ENCODE measurements at regions not wholly inside any gene's neighbourhood (a gene's known extent, or its start where the extent isn't known, plus 50 kb on each side); places are given as distances from the start of the nearest gene placed in this dataset.

- ATAC-seq (no peak), DNase-seq (no peak)
- H3K4me3 ChIP-seq (ENCODE audit: low read length), result no peak overlapping the region
- no peaks in the 10 kb centered on the region for H3K9me3 ChIP-seq (ENCODE audit: control insufficient read depth in 2 of 3, low read length in 3 of 3)
- no peaks in the 10 kb centered on the region for H3K36me3 ChIP-seq (ENCODE audit: control insufficient read depth in 2 of 3, insufficient read depth in 3 of 3, low read length in 3 of 3)
- Mint-ChIP-seq H3K4me3 (no peak overlapping the region), H3K27me3 (peaks cover 0 to 8% (median 4%) of the 10 kb centered on the region in 5 donors), H3K36me3 (peaks cover 0 to 2% (median 0%) of the 10 kb centered on the region in 5 donors), H3K4me1 (peaks cover 8 to 23% (median 10%) of the 10 kb centered on the region in 7 donors), H3K9me3 (peaks cover 0 to 2% (median 0%) of the 10 kb centered on the region in 11 donors), H3K27ac (peak overlapping the region in 2 of 9 donors; percentile 10 to 36)
- H3K27ac ChIP-seq (ENCODE audit: low read depth, low read length), result no peak overlapping the region
- POLR2A ChIA-PET, result interaction anchor here (0.6 kb wide), 1 partner anchor 19 kb away, joined by 3 read pairs; no protein-coding TSS in a partner anchor
- H3K27me3 ChIP-seq (ENCODE audit: control insufficient read depth in 2 of 2, insufficient read depth in 2 of 2, low read length in 2 of 2), result no peaks in the 10 kb centered on the region
- CTCF ChIA-PET, result no interaction called here
- H3K4me1 ChIP-seq (ENCODE audit: control insufficient read depth in 2 of 2, insufficient read depth in 2 of 2, low read length in 2 of 2), result peaks cover 0 to 12% of the 10 kb centered on the region in 2 donors
- intact Hi-C loops (cut with micrococcal nuclease), result no loop called here
These were observed 215.1 kb upstream of the FGGY start for GRCh38 chr1:59081795-59082194.

GRCh38 chr1:59083946-59084865 is 212.7 kb upstream of the FGGY start:
- no peaks in the 10 kb centered on the region for H3K27me3 ChIP-seq (ENCODE audit: control insufficient read depth in 2 of 2, insufficient read depth in 2 of 2, low read length in 2 of 2)
- ATAC-seq (no peak), DNase-seq (peak in 2 of 9 donors; percentile 2 to 10)
- CTCF ChIA-PET, result interaction anchor here (1.1 kb wide), 1 partner anchor 11 kb away, joined by 3 read pairs; no protein-coding TSS in a partner anchor
- intact Hi-C loops (cut with micrococcal nuclease), result no loop called here
- no peak overlapping the region for H3K4me3 ChIP-seq (ENCODE audit: low read length)
- Mint-ChIP-seq H3K27me3 (peaks cover 0 to 6% (median 4%) of the 10 kb centered on the region in 5 donors), H3K36me3 (peaks cover 0 to 2% (median 0%) of the 10 kb centered on the region in 5 donors), H3K4me1 (peaks cover 6 to 22% (median 9%) of the 10 kb centered on the region in 7 donors), H3K9me3 (peaks cover 0 to 8% (median 0%) of the 10 kb centered on the region in 11 donors), H3K4me3 (peak overlapping the region in 4 of 10 donors; percentile 8 to 51 (median 24)), H3K27ac (peak overlapping the region in 3 of 9 donors; percentile 14 to 46 (median 32))
- no peaks in the 10 kb centered on the region for H3K9me3 ChIP-seq (ENCODE audit: control insufficient read depth in 2 of 3, low read length in 3 of 3)
- POLR2A ChIA-PET, result interaction anchor here (0.6 kb wide), 1 partner anchor 331 kb away, joined by 3 read pairs; no protein-coding TSS in a partner anchor
- H3K27ac ChIP-seq (ENCODE audit: low read depth, low read length), result no peak overlapping the region
- H3K4me1 ChIP-seq (ENCODE audit: control insufficient read depth in 2 of 2, insufficient read depth in 2 of 2, low read length in 2 of 2), result peaks cover 0 to 12% of the 10 kb centered on the region in 2 donors
- H3K36me3 ChIP-seq (ENCODE audit: control insufficient read depth in 2 of 3, insufficient read depth in 3 of 3, low read length in 3 of 3), result no peaks in the 10 kb centered on the region

GRCh38 chr1:59085101-59085500 is 211.8 kb upstream of the FGGY start:
- Mint-ChIP-seq H3K9me3 (peaks cover 0 to 11% (median 0%) of the 10 kb centered on the region in 11 donors), H3K36me3 (peaks cover 0 to 4% (median 0%) of the 10 kb centered on the region in 5 donors), H3K27ac (peak overlapping the region in 2 of 9 donors; percentile 10 to 14), H3K4me3 (no peak overlapping the region), H3K4me1 (peaks cover 6 to 14% (median 9%) of the 10 kb centered on the region in 7 donors), H3K27me3 (peaks cover 0 to 9% (median 4%) of the 10 kb centered on the region in 5 donors)
- ATAC-seq, result no peak
- H3K36me3 ChIP-seq (ENCODE audit: control insufficient read depth in 2 of 3, insufficient read depth in 3 of 3, low read length in 3 of 3), result no peaks in the 10 kb centered on the region
- H3K27ac ChIP-seq (ENCODE audit: low read depth, low read length), result no peak overlapping the region
- ChIA-PET POLR2A (interaction anchor here (0.6 kb wide), 1 partner anchor 332 kb away, joined by 3 read pairs; no protein-coding TSS in a partner anchor), CTCF (no interaction called here)
- no peaks in the 10 kb centered on the region for H3K27me3 ChIP-seq (ENCODE audit: control insufficient read depth in 2 of 2, insufficient read depth in 2 of 2, low read length in 2 of 2)
- H3K4me3 ChIP-seq (ENCODE audit: low read length), result no peak overlapping the region
- H3K9me3 ChIP-seq (ENCODE audit: control insufficient read depth in 2 of 3, low read length in 3 of 3), result no peaks in the 10 kb centered on the region
- DNase-seq, result no peak
- intact Hi-C loops (cut with micrococcal nuclease), result no loop called here
- H3K4me1 ChIP-seq (ENCODE audit: control insufficient read depth in 2 of 2, insufficient read depth in 2 of 2, low read length in 2 of 2), result peaks cover 0 to 12% of the 10 kb centered on the region in 2 donors

- Histone ChIP-seq H3K9me3 (ENCODE audit: control insufficient read depth in 2 of 3, low read length in 3 of 3) (no peaks in the 10 kb centered on the region), H3K27ac (ENCODE audit: low read depth, low read length) (no peak overlapping the region), H3K27me3 (ENCODE audit: control insufficient read depth in 2 of 2, insufficient read depth in 2 of 2, low read length in 2 of 2) (no peaks in the 10 kb centered on the region), H3K36me3 (ENCODE audit: control insufficient read depth in 2 of 3, insufficient read depth in 3 of 3, low read length in 3 of 3) (no peaks in the 10 kb centered on the region), H3K4me1 (ENCODE audit: control insufficient read depth in 2 of 2, insufficient read depth in 2 of 2, low read length in 2 of 2) (peaks cover 0 to 4% of the 10 kb centered on the region in 2 donors), H3K4me3 (ENCODE audit: low read length) (no peak overlapping the region)
- DNase-seq (no peak), ATAC-seq (no peak)
- POLR2A ChIA-PET, result no interaction called here
- peaks cover 0 to 13% (median 0%) of the 10 kb centered on the region in 11 donors for H3K9me3 Mint-ChIP-seq
- intact Hi-C loops (cut with micrococcal nuclease), result no loop called here
- H3K36me3 Mint-ChIP-seq, result peaks cover 0 to 8% (median 0%) of the 10 kb centered on the region in 5 donors
- H3K27ac Mint-ChIP-seq, result no peak overlapping the region
- peaks cover 5 to 11% (median 6%) of the 10 kb centered on the region in 7 donors for H3K4me1 Mint-ChIP-seq
- H3K27me3 Mint-ChIP-seq, result peaks cover 0 to 11% (median 0%) of the 10 kb centered on the region in 5 donors
- no peak overlapping the region for H3K4me3 Mint-ChIP-seq
- CTCF ChIA-PET, result no interaction called here
These were observed 207.7 kb upstream of the FGGY start for GRCh38 chr1:59089036-59089798.

GRCh38 chr1:59089922-59090457 is 206.9 kb upstream of the FGGY start:
- no peaks in the 10 kb centered on the region for H3K27me3 ChIP-seq (ENCODE audit: control insufficient read depth in 2 of 2, insufficient read depth in 2 of 2, low read length in 2 of 2)
- H3K4me3 ChIP-seq (ENCODE audit: low read length), result no peak overlapping the region
- Mint-ChIP-seq H3K4me1 (peaks cover 0 to 6% (median 0%) of the 10 kb centered on the region in 7 donors), H3K9me3 (peaks cover 0 to 13% (median 0%) of the 10 kb centered on the region in 11 donors), H3K36me3 (peaks cover 0 to 10% (median 0%) of the 10 kb centered on the region in 5 donors), H3K27ac (no peak overlapping the region), H3K27me3 (peaks cover 0 to 11% (median 0%) of the 10 kb centered on the region in 5 donors), H3K4me3 (no peak overlapping the region)
- H3K36me3 ChIP-seq (ENCODE audit: control insufficient read depth in 2 of 3, insufficient read depth in 3 of 3, low read length in 3 of 3), result no peaks in the 10 kb centered on the region
- no peak overlapping the region for H3K27ac ChIP-seq (ENCODE audit: low read depth, low read length)
- no peak for DNase-seq
- ATAC-seq, result no peak
- POLR2A ChIA-PET, result no interaction called here
- H3K4me1 ChIP-seq (ENCODE audit: control insufficient read depth in 2 of 2, insufficient read depth in 2 of 2, low read length in 2 of 2), result no peaks in the 10 kb centered on the region
- no peaks in the 10 kb centered on the region for H3K9me3 ChIP-seq (ENCODE audit: control insufficient read depth in 2 of 3, low read length in 3 of 3)
- intact Hi-C loops (cut with micrococcal nuclease), result no loop called here
- CTCF ChIA-PET, result no interaction called here

GRCh38 chr1:59092126-59092525 is 204.8 kb upstream of the FGGY start:
- Histone ChIP-seq H3K9me3 (ENCODE audit: control insufficient read depth in 2 of 3, low read length in 3 of 3) (no peaks in the 10 kb centered on the region), H3K27me3 (ENCODE audit: control insufficient read depth in 2 of 2, insufficient read depth in 2 of 2, low read length in 2 of 2) (no peaks in the 10 kb centered on the region), H3K36me3 (ENCODE audit: control insufficient read depth in 2 of 3, insufficient read depth in 3 of 3, low read length in 3 of 3) (no peaks in the 10 kb centered on the region), H3K4me3 (ENCODE audit: low read length) (no peak overlapping the region), H3K4me1 (ENCODE audit: control insufficient read depth in 2 of 2, insufficient read depth in 2 of 2, low read length in 2 of 2) (no peaks in the 10 kb centered on the region), H3K27ac (ENCODE audit: low read depth, low read length) (no peak overlapping the region)
- Mint-ChIP-seq H3K4me3 (no peak overlapping the region), H3K9me3 (peaks cover 0 to 8% (median 0%) of the 10 kb centered on the region in 11 donors), H3K27me3 (peaks cover 0 to 9% (median 0%) of the 10 kb centered on the region in 5 donors), H3K27ac (peak overlapping the region in 1 of 9 donors; percentile 15), H3K36me3 (peaks cover 0 to 8% (median 0%) of the 10 kb centered on the region in 5 donors), H3K4me1 (peaks cover 0 to 5% (median 0%) of the 10 kb centered on the region in 7 donors)
- ChIA-PET CTCF (no interaction called here), POLR2A (no interaction called here)
- ATAC-seq, result no peak
- intact Hi-C loops (cut with micrococcal nuclease), result no loop called here
- no peak for DNase-seq
